Endothelial cell of umbilical vein (primary cell): ENCODE measurements at regions not wholly inside any gene's neighbourhood (a gene's known extent, or its start where the extent isn't known, plus 50 kb on each side); places are given as distances from the start of the nearest gene placed in this dataset.

Experiments
- POLR2A ChIP-seq: IDR thresholded peaks from 2 replicates; pipeline ENCODE4 v1.6.1; 2012; ENCODE audit warnings: low read depth, mild to moderate bottlenecking, control low read depth, low read length
- POLR2AphosphoS5 ChIP-seq: IDR thresholded peaks from 2 replicates; pipeline ENCODE4 v1.6.1; 2012; ENCODE audit warnings: low read depth, mild to moderate bottlenecking, control low read depth, low read length, moderate library complexity; ENCODE audit not compliant: insufficient read depth
- TF ChIP-seq, protein P1 (sequence below), 2 donors: IDR thresholded peaks; 1 replicate in 1 of 2; 2 replicates in 1 of 2; pipeline ENCODE4 v1.5.1; 2011; ENCODE audit warnings: low read length in 2 of 2, mild to moderate bottlenecking in 2 of 2, moderate library complexity in 2 of 2, control low read depth in 1 of 2, inconsistent platforms in 1 of 2, low read depth in 1 of 2; ENCODE audit not compliant: insufficient read depth in 1 of 2; ENCODE audit errors: extremely low read depth in 1 of 2

DNA sequence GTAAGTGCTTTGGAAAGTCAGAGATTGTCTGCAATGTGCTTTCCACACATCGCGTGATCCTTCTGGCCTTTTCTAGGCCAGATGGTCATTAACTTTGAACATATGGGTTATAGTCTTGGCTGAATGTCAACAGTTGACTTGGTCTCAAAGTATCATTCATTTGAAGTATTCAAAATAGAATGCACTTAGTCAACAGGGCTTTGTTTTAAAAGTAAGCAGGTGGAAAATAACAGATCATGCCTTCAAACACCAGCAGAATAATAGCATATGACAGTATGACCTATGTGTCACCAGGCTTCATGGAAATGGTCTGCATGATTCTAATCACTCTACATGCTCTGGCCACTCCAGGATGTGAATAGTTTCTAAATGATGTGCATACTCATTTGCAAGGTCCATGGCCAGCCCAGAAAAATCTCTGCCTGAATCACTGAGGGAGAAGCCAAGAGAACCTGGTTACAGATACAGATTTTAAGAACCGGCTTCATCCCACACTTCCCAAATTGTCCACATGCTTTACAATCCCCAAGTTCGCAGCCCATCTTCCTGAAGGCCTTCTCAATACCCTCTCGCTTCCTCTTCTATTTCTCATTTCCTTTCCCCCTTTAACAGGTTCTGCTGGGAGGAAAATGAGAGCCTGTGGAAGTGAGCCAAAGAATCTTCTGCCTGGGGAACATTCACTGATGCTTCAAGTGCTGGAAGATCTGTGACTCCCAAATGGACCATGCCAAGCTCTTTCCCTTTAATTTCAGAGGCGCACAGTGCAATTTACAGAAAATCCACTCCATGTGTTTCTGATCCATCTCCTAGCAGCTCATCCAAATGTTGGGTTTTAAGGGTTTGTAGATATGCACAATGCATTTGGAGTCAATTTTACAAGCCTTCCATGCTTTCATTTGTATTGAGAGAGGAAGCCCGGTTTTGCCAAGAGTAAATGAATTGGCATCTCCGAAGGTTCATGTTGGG is 122.8 kb upstream of the GDF10 start:
- TF ChIP-seq, protein P1, sequence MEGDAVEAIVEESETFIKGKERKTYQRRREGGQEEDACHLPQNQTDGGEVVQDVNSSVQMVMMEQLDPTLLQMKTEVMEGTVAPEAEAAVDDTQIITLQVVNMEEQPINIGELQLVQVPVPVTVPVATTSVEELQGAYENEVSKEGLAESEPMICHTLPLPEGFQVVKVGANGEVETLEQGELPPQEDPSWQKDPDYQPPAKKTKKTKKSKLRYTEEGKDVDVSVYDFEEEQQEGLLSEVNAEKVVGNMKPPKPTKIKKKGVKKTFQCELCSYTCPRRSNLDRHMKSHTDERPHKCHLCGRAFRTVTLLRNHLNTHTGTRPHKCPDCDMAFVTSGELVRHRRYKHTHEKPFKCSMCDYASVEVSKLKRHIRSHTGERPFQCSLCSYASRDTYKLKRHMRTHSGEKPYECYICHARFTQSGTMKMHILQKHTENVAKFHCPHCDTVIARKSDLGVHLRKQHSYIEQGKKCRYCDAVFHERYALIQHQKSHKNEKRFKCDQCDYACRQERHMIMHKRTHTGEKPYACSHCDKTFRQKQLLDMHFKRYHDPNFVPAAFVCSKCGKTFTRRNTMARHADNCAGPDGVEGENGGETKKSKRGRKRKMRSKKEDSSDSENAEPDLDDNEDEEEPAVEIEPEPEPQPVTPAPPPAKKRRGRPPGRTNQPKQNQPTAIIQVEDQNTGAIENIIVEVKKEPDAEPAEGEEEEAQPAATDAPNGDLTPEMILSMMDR (IDR thresholded peaks at IDR 0.05; ENCODE audit: extremely low read depth in 1 of 2, insufficient read depth in 1 of 2, low read depth in 1 of 2, low read length in 2 of 2) = no peak
- TF ChIP-seq POLR2AphosphoS5 (no peak), POLR2A (no peak)
